ENCODE measurements at regions not wholly inside any gene's neighbourhood (a gene's known extent, or its start where the extent isn't known, plus 50 kb on each side); places are given as distances from the start of the nearest gene placed in this dataset.

DNA sequence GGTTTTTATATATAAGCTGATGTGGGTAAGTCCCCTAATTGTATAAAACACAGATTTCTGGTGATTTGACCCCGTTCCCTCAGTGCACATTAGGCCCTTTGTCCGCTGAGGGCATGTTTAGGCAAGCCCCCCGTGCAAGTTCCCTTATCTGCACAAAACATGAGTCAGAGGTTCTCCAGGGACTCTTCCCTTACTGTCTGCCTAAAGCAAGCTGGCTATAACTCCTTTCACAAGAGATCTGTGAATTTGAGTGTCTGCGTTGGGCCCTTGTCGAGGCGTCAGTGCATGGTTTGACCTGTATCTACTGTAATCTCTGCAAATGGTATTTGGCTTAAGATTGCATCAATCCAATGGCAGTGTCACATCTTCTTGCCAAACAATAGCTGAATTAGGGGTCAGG lies 712.8 kb downstream of the CDH8 start:
- TF ChIP-seq, protein P1, sequence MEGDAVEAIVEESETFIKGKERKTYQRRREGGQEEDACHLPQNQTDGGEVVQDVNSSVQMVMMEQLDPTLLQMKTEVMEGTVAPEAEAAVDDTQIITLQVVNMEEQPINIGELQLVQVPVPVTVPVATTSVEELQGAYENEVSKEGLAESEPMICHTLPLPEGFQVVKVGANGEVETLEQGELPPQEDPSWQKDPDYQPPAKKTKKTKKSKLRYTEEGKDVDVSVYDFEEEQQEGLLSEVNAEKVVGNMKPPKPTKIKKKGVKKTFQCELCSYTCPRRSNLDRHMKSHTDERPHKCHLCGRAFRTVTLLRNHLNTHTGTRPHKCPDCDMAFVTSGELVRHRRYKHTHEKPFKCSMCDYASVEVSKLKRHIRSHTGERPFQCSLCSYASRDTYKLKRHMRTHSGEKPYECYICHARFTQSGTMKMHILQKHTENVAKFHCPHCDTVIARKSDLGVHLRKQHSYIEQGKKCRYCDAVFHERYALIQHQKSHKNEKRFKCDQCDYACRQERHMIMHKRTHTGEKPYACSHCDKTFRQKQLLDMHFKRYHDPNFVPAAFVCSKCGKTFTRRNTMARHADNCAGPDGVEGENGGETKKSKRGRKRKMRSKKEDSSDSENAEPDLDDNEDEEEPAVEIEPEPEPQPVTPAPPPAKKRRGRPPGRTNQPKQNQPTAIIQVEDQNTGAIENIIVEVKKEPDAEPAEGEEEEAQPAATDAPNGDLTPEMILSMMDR (IDR thresholded peaks at IDR 0.05; ENCODE audit: unreplicated experiment in 3 of 3), result no peak
- H3K36me3 Mint-ChIP-seq (ENCODE audit: low read depth), result no peaks in the 10 kb centered on the region
- no peaks in the 10 kb centered on the region for H3K4me1 Mint-ChIP-seq
- no peak overlapping the region for H3K4me3 Mint-ChIP-seq
- peaks cover 2% of the 10 kb centered on the region for H3K9me3 Mint-ChIP-seq
- H3K27ac Mint-ChIP-seq, result no peak overlapping the region
- H3K27me3 Mint-ChIP-seq (ENCODE audit: low read depth), result no peaks in the 10 kb centered on the region

DNA sequence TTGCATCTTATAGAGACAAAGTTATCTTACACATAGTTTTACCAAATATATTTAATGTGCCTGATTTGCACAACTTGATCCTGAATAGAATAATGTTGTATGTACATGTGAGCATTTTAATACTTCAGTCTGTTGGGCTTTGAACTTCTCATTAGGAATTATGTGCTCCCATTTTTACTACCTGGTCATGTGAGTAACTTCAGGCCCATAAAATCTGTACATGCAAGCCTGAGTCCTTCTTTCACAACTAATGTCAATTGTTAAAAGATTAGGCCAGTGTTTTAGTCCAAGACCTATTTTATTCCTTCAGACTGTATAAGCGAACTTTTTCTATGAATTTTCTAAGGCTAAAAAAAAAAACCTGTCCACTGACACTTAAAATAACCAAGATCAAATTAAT lies 715.4 kb downstream of the CDH8 start:
- Mint-ChIP-seq H3K4me1 (no peaks in the 10 kb centered on the region), H3K27me3 (ENCODE audit: low read depth) (no peaks in the 10 kb centered on the region), H3K27ac (no peak overlapping the region), H3K9me3 (peaks cover 2% of the 10 kb centered on the region), H3K4me3 (no peak overlapping the region), H3K36me3 (ENCODE audit: low read depth) (no peaks in the 10 kb centered on the region)
- TF ChIP-seq, protein P1 (IDR thresholded peaks at IDR 0.05; ENCODE audit: unreplicated experiment in 3 of 3), result no peak

DNA sequence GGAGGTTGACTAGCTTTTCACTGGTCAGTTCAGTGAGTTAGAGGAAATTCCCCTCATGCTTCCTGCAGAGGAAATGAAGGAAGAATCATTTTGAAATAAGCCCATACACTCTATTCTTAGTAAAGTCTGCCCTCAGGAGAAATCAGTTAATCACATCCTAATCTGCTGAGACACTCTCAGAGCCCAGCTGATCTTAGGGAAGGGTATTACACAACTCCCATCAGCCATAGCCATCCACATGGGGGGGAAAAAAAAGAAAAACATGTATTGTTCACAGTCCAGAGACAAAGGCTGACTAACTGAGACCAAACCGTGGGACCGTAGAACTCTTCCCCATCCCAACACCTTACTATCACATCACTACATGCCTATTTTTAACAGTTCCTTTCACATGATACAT lies 722.3 kb downstream of the CDH8 start:
- no peak overlapping the region for H3K27ac Mint-ChIP-seq
- H3K27me3 Mint-ChIP-seq (ENCODE audit: low read depth), result no peaks in the 10 kb centered on the region
- TF ChIP-seq, protein P1 (IDR thresholded peaks at IDR 0.05; ENCODE audit: unreplicated experiment in 3 of 3), result no peak
- H3K36me3 Mint-ChIP-seq (ENCODE audit: low read depth), result no peaks in the 10 kb centered on the region
- H3K4me3 Mint-ChIP-seq, result no peak overlapping the region
- H3K4me1 Mint-ChIP-seq, result no peaks in the 10 kb centered on the region
- peaks cover 15% of the 10 kb centered on the region for H3K9me3 Mint-ChIP-seq

DNA sequence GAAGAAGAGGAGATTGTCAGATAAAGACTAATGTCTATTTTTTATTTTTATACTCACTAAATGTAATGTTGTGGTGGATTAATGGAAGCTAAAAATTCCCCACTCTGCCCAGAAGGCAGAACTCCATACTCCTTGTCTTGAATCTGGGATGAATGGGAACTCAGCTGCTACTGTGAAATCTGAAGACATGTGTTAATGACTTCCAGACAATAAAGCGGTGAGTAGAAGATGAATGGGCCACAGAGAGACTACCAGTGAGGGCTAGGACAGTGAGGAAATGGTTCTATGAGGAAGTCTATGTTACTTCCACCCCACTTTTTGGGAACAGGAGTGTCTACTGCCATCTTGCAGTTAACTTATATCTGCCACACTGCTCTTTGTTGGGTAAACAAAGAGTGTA lies 726.9 kb downstream of the CDH8 start:
- Mint-ChIP-seq H3K27ac (no peak overlapping the region), H3K36me3 (ENCODE audit: low read depth) (no peaks in the 10 kb centered on the region), H3K4me1 (no peaks in the 10 kb centered on the region), H3K9me3 (peaks cover 8% of the 10 kb centered on the region), H3K27me3 (ENCODE audit: low read depth) (no peaks in the 10 kb centered on the region), H3K4me3 (no peak overlapping the region)
- TF ChIP-seq, protein P1 (IDR thresholded peaks at IDR 0.05; ENCODE audit: unreplicated experiment in 3 of 3), result no peak

DNA sequence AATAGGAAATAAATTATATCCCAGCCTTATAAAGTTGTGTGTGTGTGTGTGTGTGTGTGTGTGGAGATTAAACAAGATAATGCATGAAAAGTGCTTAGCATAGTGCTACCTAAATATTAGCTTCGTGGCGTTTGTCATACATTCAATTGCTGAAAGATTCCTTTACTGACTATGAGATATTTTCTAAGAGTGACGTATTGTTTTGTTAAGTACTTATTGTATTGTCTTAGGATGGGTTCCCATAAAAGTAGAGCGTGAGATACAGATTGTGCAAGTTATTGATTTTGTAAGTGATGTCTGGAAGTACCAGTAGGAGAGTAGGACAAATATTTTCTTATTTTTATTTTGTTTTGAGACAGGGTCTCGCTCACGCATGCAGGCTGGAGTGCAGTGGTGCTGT lies 730.0 kb downstream of the CDH8 start:
- TF ChIP-seq, protein P1 (IDR thresholded peaks at IDR 0.05; ENCODE audit: unreplicated experiment in 3 of 3), result no peak
- no peaks in the 10 kb centered on the region for H3K27me3 Mint-ChIP-seq (ENCODE audit: low read depth)
- no peaks in the 10 kb centered on the region for H3K9me3 Mint-ChIP-seq
- no peak overlapping the region for H3K4me3 Mint-ChIP-seq
- peaks cover 4% of the 10 kb centered on the region for H3K4me1 Mint-ChIP-seq
- no peaks in the 10 kb centered on the region for H3K36me3 Mint-ChIP-seq (ENCODE audit: low read depth)
- no peak overlapping the region for H3K27ac Mint-ChIP-seq

DNA sequence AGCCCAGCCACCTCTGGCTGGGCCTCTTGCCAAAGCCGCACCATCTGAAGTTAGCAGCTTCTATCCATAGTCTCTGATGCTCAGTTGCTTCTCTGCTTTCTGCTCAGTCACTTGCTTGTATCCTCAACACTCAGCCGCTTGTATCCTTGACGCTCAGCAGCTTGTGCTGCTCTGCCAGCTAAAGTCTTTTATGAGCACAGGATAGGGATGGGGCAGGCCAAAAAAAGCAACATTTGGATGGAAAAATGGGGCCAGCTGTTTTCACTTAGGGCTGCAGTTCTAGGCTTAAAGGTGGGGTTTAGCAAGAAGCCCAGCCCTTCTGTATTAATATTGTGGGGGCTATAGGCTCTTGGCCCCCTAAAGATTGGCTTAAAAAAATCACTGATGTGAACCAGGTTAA lies 739.4 kb downstream of the CDH8 start:
- Mint-ChIP-seq H3K27me3 (ENCODE audit: low read depth) (no peaks in the 10 kb centered on the region), H3K36me3 (ENCODE audit: low read depth) (no peaks in the 10 kb centered on the region), H3K4me1 (peaks cover 5% of the 10 kb centered on the region), H3K27ac (peak overlapping the region in 1 of 3 experiments; percentile 56), H3K4me3 (no peak overlapping the region), H3K9me3 (no peaks in the 10 kb centered on the region)
- TF ChIP-seq, protein P1 (IDR thresholded peaks at IDR 0.05; ENCODE audit: unreplicated experiment in 3 of 3), result no peak

Data from nephron (organoid).